ENCODE measurements at regions not wholly inside any gene's neighbourhood (a gene's known extent, or its start where the extent isn't known, plus 50 kb on each side); places are given as distances from the start of the nearest gene placed in this dataset.

DNA sequence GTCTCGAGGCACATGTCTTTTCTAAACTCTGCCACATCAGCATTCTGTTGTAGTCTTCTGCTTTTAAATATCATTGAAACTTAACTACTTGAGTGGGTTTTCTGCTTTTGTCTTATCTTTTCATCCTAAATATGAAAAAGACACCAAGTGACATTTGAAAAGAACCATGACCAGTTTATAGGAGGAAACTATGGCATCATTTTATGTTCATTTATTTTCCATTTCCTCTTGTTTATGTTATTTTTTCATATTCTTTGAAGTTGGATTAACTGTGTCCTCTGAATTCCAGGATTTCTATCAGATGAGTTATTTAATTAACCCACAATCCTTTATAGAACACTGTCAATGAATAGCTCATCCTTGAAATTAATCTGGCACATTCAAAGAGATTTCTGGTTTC, 93.4 kb upstream of the ARHGAP28 start:
- TF ChIP-seq ADNP (CRISPR knock-in tag; IDR thresholded peaks at IDR 0.05): no peak
- no peak for TF ChIP-seq FOSL1 (CRISPR knock-in tag; IDR thresholded peaks at IDR 0.05; ENCODE audit: borderline replicate concordance)
- no peak for TF ChIP-seq ELF4 (CRISPR knock-in tag; IDR thresholded peaks at IDR 0.05; ENCODE audit: borderline replicate concordance)
- no peak for TF ChIP-seq EHMT2 (IDR thresholded peaks at IDR 0.05; ENCODE audit: borderline replicate concordance, low read depth, low read length)
- TF ChIP-seq KDM5A (IDR thresholded peaks at IDR 0.05; ENCODE audit: borderline replicate concordance, low read length): no peak
- no peak for TF ChIP-seq KLF9 (CRISPR knock-in tag; IDR thresholded peaks at IDR 0.05; ENCODE audit: low read depth)
- no peak for TF ChIP-seq PHF20 (CRISPR knock-in tag; IDR thresholded peaks at IDR 0.05)
- TF ChIP-seq, protein P1, sequence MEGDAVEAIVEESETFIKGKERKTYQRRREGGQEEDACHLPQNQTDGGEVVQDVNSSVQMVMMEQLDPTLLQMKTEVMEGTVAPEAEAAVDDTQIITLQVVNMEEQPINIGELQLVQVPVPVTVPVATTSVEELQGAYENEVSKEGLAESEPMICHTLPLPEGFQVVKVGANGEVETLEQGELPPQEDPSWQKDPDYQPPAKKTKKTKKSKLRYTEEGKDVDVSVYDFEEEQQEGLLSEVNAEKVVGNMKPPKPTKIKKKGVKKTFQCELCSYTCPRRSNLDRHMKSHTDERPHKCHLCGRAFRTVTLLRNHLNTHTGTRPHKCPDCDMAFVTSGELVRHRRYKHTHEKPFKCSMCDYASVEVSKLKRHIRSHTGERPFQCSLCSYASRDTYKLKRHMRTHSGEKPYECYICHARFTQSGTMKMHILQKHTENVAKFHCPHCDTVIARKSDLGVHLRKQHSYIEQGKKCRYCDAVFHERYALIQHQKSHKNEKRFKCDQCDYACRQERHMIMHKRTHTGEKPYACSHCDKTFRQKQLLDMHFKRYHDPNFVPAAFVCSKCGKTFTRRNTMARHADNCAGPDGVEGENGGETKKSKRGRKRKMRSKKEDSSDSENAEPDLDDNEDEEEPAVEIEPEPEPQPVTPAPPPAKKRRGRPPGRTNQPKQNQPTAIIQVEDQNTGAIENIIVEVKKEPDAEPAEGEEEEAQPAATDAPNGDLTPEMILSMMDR (CRISPR knock-in tag; IDR thresholded peaks at IDR 0.05): no peak
- TF ChIP-seq RXRB (CRISPR knock-in tag; IDR thresholded peaks at IDR 0.05; ENCODE audit: borderline replicate concordance): no peak
- TF ChIP-seq ATF7 (IDR thresholded peaks at IDR 0.05): no peak
- no peak for TF ChIP-seq ATF7 (CRISPR knock-in tag; IDR thresholded peaks at IDR 0.05)
- TF ChIP-seq SP2 (CRISPR knock-in tag; IDR thresholded peaks at IDR 0.05): no peak
- TF ChIP-seq ZNF639 (CRISPR knock-in tag; conservative IDR thresholded peaks at IDR 0.05): no peak
